Heart right ventricle (tissue), 16 donors: ENCODE measurements at regions not wholly inside any gene's neighbourhood (a gene's known extent, or its start where the extent isn't known, plus 50 kb on each side); places are given as distances from the start of the nearest gene placed in this dataset.

Source experiments
- ATAC-seq, 8 donors: fragments of 200-7000 bp; cut with Tn5 transposase; one replicate each; pipeline ENCODE4 v1.9.1; 2020; ENCODE audit warnings: mild to moderate bottlenecking in 8 of 8, moderate library complexity in 8 of 8, moderate number of reproducible peaks in 1 of 8
- DNase-seq, 2 donors: peaks; one replicate each; pipeline ENCODE4 v3.0.0-alpha.2; 2020
- H3K27ac ChIP-seq, 10 donors: fragments of 200-600 bp; sonication (generic) in 2 of 10; one replicate each; pipeline versions ENCODE4 v1.5.0 to v1.8.0; 2020 to 2022; ENCODE audit warnings: mild to moderate bottlenecking in 3 of 10
- H3K27me3 ChIP-seq, 7 donors: fragments of 200-600 bp; one replicate each; pipeline ENCODE4 v1.8.0; 2021 to 2022; ENCODE audit warnings: mild to moderate bottlenecking in 2 of 7
- H3K36me3 ChIP-seq, 9 donors: fragments of 200-600 bp; sonication (generic) in 1 of 9; one replicate each; pipeline versions ENCODE4 v1.5.0 to v1.8.0; 2020 to 2022; ENCODE audit warnings: mild to moderate bottlenecking in 2 of 9
- H3K4me1 ChIP-seq, 9 donors: fragments of 200-600 bp; sonication (generic) in 1 of 9; one replicate each; pipeline versions ENCODE4 v1.5.0 to v1.8.0; 2020 to 2022; ENCODE audit warnings: mild to moderate bottlenecking in 4 of 9
- H3K4me3 ChIP-seq, 10 donors: fragments of 200-600 bp; sonication (generic) in 2 of 10; one replicate each; pipeline versions ENCODE4 v1.5.0 to v1.8.0; 2020 to 2022; ENCODE audit warnings: mild to moderate bottlenecking in 7 of 10, moderate library complexity in 2 of 10
- H3K9me3 ChIP-seq, 11 donors: fragments of 200-600 bp in 10 of 11; sonication (generic) in 2 of 11; one replicate each; pipeline versions ENCODE4 v1.5.0 to v1.8.0; 2013 to 2022; ENCODE audit warnings: mild to moderate bottlenecking in 2 of 11, control low read depth in 1 of 11, moderate library complexity in 1 of 11
- WGBS, 2 donors: extraction: QIAGEN DNeasy Blood & Tissue Kit; methylation state at CpG; one replicate each; pipeline ENCODE4 v1.1.7; 2013; ENCODE audit warnings: inconsistent platforms in 1 of 2; 5-methylcytosine and 5-hydroxymethylcytosine counted together
- intact Hi-C, 10 donors: fragments of 100-400 bp; cut with DNase I; formaldehyde crosslinking; loops; one replicate each; pipeline versions ENCODE4 v1.11.1 to v1.14.2; 2022
- TF ChIP-seq, protein P1 (sequence below), 9 donors: fragments of 200-600 bp; sonication (generic) in 2 of 9; IDR thresholded peaks; one replicate each; pipeline versions ENCODE4 v1.5.0 to v1.8.0; 2021 to 2022; ENCODE audit warnings: antibody characterized with exemption in 9 of 9, mild to moderate bottlenecking in 5 of 9, moderate library complexity in 1 of 9
- donor health status: Arrhythmogenic right ventricular cardiomyopathy.
- donor health status: ischemic (EF 13 %, LVEDD 7.1; RV severe dilation, severe dysfunction).
- donor health status: healthy with polysubstance abuse.
- donor health status: DM: no; HTN: yes; CAD: no.
- donor health status: DM: no; HTN: no; CAD: no.
- donor health status: ischemic (EF 25% LVEDD 6.9; RV normal size, moderate dysfunction).
- donor health status: ischemic (EF 25% LVEDD 5.7; RV mildly dilated, moderate dysfunction).
- donor health status: healthy.
- donor health status: DM: yes; HTN: yes; CAD: no.
- donor health status: Ischemic cardiomyopathy.
- donor health status: ischemic (EF 35%, LVEDD 5.7; RV mildly dilated, moderate dysfunction).
- donor health status: nonischemic (EF 11% LVEDD 7.7; RV severe dilation, severe dysfunction).
- donor health status: DM: yes; HTN: yes; CAD: no.
- donor health status: PGD.
- donor health status: ischemic (EF 29% LVEDD 5.4; RV normal size, mild dysfunction).
- donor health status: nonischemic (EF 23%, LVEDD 6.1; RV moderate dilation, normal function).

DNA sequence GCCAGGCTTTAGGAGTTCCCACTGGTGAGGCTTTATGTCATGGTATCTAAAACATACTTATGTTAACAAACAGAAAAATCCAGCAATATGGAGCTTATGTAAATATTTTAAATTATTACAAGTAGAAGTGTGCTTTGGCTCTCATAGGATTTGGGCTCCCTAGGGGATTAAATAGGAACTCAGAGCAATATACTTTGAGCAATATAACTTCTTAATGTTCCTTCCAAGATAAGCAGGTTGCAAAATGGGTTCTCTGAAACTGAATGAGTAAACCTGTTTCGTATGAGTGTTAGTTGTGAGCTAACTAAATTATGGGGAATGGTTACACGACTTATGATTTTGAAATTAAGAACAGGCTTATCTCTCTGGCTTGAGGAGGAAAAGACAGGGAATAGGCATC is 366.1 kb upstream of the ZNF385D start:
- WGBS, 2 donors = 84% methylated on average over 2 of the region's 2 CpGs
- H3K4me1 ChIP-seq = no peaks in the 10 kb centered on the region

DNA sequence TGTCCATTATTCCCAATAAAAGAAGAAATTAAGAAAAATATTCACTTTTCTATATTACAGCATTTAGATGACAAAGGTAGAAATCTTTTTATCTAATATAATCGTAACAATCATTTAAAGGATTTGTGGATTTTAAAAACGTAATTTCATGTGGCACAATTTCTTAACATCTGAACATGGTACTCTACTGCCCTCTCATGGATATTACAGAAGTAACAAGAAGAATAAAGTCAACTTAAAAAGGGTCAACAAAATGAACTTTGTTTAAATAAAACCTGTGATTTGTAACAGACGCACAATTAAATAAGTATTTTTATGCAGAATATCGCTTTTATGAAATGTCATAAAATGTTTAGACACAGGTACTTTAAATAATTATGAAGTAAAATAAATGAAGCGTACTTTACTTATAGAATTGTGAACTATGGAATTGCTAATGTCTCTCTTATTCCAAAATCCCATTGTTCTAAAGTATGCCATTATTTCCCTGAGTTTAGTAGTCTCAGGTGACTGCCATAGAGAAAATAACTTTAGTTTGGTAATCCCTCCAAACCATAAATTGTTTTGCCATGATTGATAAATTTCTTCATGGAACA is 366.8 kb upstream of the ZNF385D start:
- H3K4me1 ChIP-seq = no peaks in the 10 kb centered on the region
- DNase-seq = no peak
- intact Hi-C loops = loop anchor here in 8 of 10 donors (5.0 to 10.0 kb wide), 7 partner anchors 363 to 1893 kb away; partner anchors contain the start of gene ZNF385D (in 5 of the 8)
- H3K36me3 ChIP-seq = no peaks in the 10 kb centered on the region
- H3K27ac ChIP-seq = no peak overlapping the region
- no peak overlapping the region for H3K4me3 ChIP-seq
- no peaks in the 10 kb centered on the region for H3K27me3 ChIP-seq
- ATAC-seq = no peak
- no peaks in the 10 kb centered on the region for H3K9me3 ChIP-seq
- WGBS, 2 donors = 23 to 26% methylated on average over 5 of the region's 5 CpGs
- TF ChIP-seq, protein P1, sequence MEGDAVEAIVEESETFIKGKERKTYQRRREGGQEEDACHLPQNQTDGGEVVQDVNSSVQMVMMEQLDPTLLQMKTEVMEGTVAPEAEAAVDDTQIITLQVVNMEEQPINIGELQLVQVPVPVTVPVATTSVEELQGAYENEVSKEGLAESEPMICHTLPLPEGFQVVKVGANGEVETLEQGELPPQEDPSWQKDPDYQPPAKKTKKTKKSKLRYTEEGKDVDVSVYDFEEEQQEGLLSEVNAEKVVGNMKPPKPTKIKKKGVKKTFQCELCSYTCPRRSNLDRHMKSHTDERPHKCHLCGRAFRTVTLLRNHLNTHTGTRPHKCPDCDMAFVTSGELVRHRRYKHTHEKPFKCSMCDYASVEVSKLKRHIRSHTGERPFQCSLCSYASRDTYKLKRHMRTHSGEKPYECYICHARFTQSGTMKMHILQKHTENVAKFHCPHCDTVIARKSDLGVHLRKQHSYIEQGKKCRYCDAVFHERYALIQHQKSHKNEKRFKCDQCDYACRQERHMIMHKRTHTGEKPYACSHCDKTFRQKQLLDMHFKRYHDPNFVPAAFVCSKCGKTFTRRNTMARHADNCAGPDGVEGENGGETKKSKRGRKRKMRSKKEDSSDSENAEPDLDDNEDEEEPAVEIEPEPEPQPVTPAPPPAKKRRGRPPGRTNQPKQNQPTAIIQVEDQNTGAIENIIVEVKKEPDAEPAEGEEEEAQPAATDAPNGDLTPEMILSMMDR (IDR thresholded peaks at IDR 0.05) = peak; percentile 34 to 80 (median 66)

More for the DNA sequence above, 366.1 kb upstream of the ZNF385D start:
- no peak overlapping the region for H3K4me3 ChIP-seq
- no peaks in the 10 kb centered on the region for H3K27me3 ChIP-seq
- H3K27ac ChIP-seq = no peak overlapping the region
- no peaks in the 10 kb centered on the region for H3K36me3 ChIP-seq
- H3K9me3 ChIP-seq = no peaks in the 10 kb centered on the region
- TF ChIP-seq, protein P1 (IDR thresholded peaks at IDR 0.05) = no peak
- DNase-seq = no peak
- ATAC-seq = no peak
- intact Hi-C loops = loop anchor here in 8 of 10 donors (5.0 to 10.0 kb wide), 7 partner anchors 362 to 1892 kb away; partner anchors contain the start of gene ZNF385D (in 5 of the 8)

DNA sequence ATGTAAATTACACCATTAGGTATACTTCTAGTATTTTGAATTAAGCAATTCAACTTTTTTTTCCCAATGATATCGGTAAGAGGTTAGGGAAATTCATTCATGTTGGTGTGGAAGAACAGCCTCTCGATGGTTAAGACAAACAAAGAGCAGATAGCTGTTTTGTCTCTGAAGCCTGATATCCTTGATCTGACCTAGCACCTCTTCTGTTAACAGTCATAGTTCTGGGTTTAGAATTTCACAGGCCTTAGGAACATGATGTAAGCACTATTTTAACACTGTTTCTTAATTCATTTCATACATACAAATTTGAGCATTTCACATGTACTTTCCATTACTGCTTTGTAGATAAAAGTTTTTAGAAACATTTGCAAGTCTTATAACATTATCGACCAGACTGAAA is 367.5 kb upstream of the ZNF385D start:
- 76 to 79% methylated on average over 3 of the region's 3 CpGs for WGBS, 2 donors
- ATAC-seq (no peak), DNase-seq (no peak)
- Histone ChIP-seq H3K27ac (no peak overlapping the region), H3K27me3 (no peaks in the 10 kb centered on the region), H3K9me3 (no peaks in the 10 kb centered on the region), H3K4me3 (no peak overlapping the region), H3K36me3 (no peaks in the 10 kb centered on the region), H3K4me1 (no peaks in the 10 kb centered on the region)
- intact Hi-C loops = loop anchor here in 8 of 10 donors (5.0 to 10.0 kb wide), 7 partner anchors 364 to 1894 kb away; partner anchors contain the start of gene ZNF385D (in 5 of the 8)
- TF ChIP-seq, protein P1 (IDR thresholded peaks at IDR 0.05) = no peak

DNA sequence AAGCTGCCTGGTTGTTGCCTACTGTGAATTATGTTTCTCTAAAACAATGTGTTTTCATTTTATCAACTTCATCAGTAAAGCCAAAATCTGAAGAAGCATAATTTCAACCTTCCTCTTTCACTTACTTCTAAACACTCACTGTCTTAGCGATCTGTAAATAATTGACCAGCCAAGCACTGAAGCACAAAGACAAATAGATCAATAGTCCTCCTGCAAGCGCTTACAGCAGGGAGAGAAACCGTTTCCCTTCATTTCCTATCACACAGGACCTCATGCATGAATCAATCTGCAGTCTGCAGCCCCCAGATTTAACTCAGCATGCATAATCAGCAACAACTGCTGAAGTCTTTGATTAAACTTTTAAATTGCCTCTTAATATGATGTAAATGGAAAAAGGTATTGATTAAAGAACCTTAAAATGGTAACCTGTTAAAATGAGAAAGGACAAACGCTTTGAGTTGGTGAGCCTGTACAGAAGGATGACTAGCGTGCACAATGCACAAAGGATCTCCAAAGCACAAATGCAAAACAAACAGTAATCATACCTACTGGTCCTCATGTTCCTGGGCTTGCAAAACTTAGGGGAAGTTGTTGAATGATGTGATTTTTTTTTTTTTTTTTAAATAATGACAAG is 370.2 kb upstream of the ZNF385D start:
- Histone ChIP-seq H3K4me1 (no peaks in the 10 kb centered on the region), H3K36me3 (no peaks in the 10 kb centered on the region), H3K27ac (no peak overlapping the region), H3K27me3 (no peaks in the 10 kb centered on the region), H3K4me3 (no peak overlapping the region), H3K9me3 (no peaks in the 10 kb centered on the region)
- no peak for ATAC-seq
- no peak for DNase-seq
- intact Hi-C loops = loop anchor here in 2 of 10 donors (2.0 to 10.0 kb wide), 2 partner anchors 1610 to 1786 kb away; no protein-coding TSS in a partner anchor
- TF ChIP-seq, protein P1 (IDR thresholded peaks at IDR 0.05) = no peak
- WGBS, 2 donors = 77 to 79% methylated on average over 5 of the region's 5 CpGs
